C4-2B (cell line): ENCODE measurements at regions not wholly inside any gene's neighbourhood (a gene's known extent, or its start where the extent isn't known, plus 50 kb on each side); places are given as distances from the start of the nearest gene placed in this dataset.

Source experiments
- H3K27ac ChIP-seq: fragments of 450-650 bp; 2 replicates; pipeline ENCODE4 v1.5.1; 2017
- ZFX ChIP-seq: fragments of 450-650 bp; IDR thresholded peaks from 2 replicates; pipeline ENCODE4 v1.6.1; 2017
- TF ChIP-seq, protein P1 (sequence below): fragments of 450-650 bp; conservative IDR thresholded peaks from 2 replicates; pipeline ENCODE4 v1.5.1; 2017; ENCODE audit warnings: mild to moderate bottlenecking

DNA sequence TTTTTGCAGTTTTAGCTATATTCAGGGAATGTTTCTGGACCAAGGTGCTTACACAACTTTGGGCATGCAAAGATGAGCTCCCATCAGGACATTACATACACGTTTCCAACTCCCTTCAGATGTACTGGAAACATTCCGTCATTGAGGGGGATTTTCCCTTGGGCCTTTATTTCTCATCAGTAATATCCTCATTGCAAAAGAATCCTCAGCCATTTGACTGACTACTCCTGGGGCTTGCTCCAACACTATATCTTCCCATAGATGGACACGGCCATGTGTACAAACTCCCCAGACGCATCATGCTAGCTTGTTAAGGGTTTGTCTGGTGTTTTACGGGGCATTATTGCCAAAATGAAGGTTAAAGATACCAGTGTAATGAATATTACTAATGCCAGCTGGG, 59.3 kb upstream of the NUP160 start:
- TF ChIP-seq, protein P1, sequence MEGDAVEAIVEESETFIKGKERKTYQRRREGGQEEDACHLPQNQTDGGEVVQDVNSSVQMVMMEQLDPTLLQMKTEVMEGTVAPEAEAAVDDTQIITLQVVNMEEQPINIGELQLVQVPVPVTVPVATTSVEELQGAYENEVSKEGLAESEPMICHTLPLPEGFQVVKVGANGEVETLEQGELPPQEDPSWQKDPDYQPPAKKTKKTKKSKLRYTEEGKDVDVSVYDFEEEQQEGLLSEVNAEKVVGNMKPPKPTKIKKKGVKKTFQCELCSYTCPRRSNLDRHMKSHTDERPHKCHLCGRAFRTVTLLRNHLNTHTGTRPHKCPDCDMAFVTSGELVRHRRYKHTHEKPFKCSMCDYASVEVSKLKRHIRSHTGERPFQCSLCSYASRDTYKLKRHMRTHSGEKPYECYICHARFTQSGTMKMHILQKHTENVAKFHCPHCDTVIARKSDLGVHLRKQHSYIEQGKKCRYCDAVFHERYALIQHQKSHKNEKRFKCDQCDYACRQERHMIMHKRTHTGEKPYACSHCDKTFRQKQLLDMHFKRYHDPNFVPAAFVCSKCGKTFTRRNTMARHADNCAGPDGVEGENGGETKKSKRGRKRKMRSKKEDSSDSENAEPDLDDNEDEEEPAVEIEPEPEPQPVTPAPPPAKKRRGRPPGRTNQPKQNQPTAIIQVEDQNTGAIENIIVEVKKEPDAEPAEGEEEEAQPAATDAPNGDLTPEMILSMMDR = no peak
- no peak for TF ChIP-seq ZFX
- H3K27ac ChIP-seq = no peak overlapping the region

DNA sequence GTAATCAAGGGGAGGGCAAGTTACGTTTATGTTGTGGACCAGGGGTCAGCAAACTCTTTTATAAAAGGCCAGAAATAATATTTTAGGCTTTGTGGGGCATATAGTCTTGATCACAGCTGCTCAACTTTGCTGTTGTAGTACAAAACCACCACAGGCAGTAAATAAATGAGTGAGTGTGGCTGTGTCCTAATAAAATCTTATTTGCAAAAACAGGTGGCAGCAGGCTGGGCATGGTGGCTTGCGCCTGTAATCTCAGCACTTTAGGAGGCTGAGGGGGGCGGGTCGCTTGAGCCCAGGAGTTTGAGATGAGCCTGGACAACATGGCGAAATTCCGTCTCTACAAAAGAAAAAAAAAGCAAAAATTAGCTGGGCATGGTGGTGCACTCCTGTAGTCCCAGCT, 57.9 kb upstream of the NUP160 start:
- no peak for TF ChIP-seq ZFX
- TF ChIP-seq, protein P1 = no peak
- no peak overlapping the region for H3K27ac ChIP-seq

DNA sequence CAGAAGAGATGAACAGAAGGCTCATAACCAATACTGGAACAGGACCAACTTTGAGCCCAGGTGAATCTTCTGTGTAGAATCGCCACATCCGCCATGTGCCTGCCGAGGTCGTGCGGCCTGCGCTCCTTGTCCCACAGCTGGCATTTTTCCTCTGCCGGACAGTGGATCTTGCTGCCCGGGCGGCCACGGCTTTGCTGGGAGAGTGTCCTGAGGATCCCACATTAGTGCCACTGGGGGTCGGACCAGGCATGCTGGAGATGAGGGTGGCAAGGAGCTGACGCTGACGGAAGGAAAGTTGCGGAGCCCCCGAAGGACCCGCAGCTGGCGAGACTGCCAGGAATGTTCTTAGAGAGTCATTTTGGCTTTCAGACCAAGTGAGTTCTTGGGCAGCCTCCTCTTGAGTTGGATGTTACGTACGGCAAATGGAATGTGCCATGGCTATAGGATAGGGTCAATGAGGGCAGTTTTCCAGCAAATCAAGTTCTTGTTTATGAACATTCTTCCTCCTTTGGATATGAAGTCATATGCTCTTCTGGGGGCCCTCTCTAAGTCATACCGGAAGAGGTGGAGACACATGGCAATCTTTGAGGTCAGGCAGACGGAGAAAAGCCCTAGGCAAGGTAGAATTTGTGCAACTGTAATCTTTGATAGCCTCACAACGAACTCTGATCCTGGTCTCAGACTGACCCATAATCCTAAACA, 57.4 kb upstream of the NUP160 start:
- TF ChIP-seq, protein P1 = no peak
- TF ChIP-seq ZFX = no peak
- H3K27ac ChIP-seq = no peak overlapping the region

GRCh38 chr11:47904808-47905207, 56.7 kb upstream of the NUP160 start:
- no peak for TF ChIP-seq ZFX
- TF ChIP-seq, protein P1 = no peak
- no peak overlapping the region for H3K27ac ChIP-seq

- no peak overlapping the region for H3K27ac ChIP-seq
- TF ChIP-seq, protein P1 = no peak
- TF ChIP-seq ZFX = no peak
Measured at GRCh38 chr11:47904048-47904447, 55.9 kb upstream of the NUP160 start.

DNA sequence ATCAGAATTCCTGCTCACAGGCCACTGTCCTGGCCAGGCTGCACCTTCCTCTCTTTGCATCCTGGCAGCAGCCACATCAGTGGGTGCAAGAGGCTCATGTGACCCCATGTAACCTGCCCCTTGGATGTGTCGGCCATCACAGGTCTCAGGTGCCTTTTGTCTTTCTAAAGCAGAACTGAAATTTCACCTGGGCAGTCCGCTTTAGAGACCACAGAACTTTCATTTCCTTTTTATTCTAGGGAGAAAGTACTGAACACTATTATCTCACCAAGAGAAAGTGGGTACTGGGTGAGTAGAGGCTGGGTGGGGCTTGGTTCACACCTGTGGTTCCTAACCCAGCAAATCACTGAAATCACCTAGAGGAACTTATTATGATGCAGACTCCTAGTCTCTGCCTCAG, 51.7 kb upstream of the NUP160 start:
- H3K27ac ChIP-seq = no peak overlapping the region
- TF ChIP-seq, protein P1 = no peak
- TF ChIP-seq ZFX = no peak
